Superior temporal gyrus (tissue), 1 donor: ENCODE measurements at regions not wholly inside any gene's neighbourhood (a gene's known extent, or its start where the extent isn't known, plus 50 kb on each side); places are given as distances from the start of the nearest gene placed in this dataset.
"Not testable (repeated sequence)": the region's sequence is repeated elsewhere in the genome, so short reads cannot be mapped to it uniquely, and the experiment has no call there.

ENCODE experiments used
- DNase-seq: peaks from one replicate; pipeline ENCODE4 v3.0.0-alpha.2; 2016; ENCODE audit errors: extremely low spot score

GRCh38 chr7:101708223-101708622 lies 79.1 kb upstream of the MYL10 start:
- DNase-seq = no peak

DNA sequence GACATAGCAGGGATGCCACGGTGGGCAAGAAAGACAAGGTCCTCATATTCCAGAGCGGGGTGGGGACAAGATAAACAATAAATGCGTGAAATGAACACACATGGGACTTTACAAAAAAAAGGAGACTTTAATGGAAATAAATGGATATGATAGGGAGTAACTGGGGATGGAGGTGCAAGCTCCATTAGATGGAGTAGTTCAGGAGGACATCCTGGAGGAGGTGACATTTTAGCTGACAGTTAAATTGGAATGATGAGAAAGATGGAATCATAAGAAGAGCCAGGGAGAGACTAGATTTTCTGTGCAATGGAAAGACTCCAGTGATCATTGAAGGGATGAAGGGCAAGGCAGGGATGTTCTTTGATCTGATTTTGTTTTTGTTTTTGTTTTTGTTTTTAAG lies 83.6 kb upstream of the MYL10 start:
- DNase-seq = no peak

DNA sequence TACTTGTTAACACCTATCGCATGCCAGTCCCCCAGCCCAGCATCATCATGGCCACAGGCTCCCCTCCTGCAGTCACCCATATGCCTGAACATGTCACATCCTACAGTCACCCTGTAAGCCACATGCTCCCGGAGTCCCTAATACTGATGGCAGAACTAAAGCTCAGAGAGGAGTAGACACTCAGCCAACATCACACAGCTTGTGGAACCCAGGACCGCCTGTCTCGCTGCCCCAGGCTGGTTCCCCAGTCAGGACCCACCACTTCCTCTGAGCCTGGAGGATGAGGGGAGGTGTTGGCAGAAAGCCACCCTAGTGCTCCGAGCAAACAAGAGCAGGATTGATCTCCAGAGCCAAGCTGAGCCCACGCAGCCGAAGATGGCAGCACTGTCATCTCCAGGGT lies 85.0 kb upstream of the MYL10 start:
- DNase-seq = no peak

- DNase-seq = no peak
These were observed 88.7 kb upstream of the MYL10 start for GRCh38 chr7:101717628-101718357.

DNA sequence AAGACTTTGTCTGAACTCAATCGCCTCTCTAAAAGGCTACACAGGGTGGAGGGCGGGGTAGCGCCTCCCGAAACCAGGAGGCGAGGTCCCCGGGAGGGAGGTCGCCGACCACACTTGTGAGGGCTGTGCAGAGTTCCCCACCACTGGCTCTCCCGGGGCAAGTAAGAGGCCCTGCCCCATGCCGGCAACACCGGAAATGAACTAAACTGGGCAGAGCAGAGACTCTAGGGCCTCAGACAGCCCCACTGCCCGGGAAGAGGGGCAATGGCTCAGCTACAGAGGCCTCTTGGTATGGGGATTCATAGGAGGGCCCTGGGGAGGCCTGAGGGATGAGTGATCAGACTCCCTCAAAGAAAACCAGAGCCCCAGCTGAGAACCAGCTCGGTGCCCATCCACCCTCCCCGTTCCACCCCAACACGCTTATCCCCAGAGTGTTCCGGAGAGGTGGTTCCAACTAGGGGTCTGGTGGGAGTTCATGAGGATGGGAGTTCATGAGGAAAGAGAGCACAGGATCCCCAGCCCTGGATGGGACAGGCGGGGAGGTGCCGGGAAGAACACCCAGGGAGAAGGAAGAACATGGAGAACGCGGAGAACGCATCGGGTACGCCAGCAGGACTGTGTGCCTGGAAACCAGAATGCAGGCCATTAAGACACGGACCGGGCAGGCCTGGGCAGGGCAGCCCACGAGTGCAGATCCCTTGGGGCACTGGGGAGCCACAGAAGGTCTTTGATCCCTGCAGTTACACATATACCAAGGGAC lies 89.4 kb upstream of the MYL10 start:
- DNase-seq = no peak

DNA sequence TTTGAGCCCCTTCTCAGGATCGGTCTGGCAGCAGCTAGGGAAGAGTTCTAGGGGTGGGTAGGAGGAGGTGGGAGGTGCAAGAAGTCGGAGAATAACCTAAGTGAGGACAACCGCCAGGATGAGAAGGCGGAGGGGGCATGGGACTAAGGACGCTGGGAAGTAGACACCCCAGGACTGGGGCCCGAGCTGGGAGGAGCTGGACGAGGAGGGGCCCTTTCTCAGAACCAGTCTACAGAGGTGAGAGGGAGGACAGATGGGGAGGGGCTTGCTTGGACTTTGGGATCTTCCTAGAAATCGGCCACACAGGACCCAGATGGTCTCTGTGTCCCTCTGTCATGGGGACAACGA lies 90.0 kb upstream of the MYL10 start:
- no peak for DNase-seq

- no peak for DNase-seq
These were observed 91.2 kb upstream of the MYL10 start for GRCh38 chr7:101720324-101720723.

- DNase-seq = no peak
These were observed 93.2 kb upstream of the MYL10 start for GRCh38 chr7:101722247-101722646.

GRCh38 chr7:101723835-101724234 lies 93.6 kb upstream of the CUX1 start:
- no peak for DNase-seq

DNA sequence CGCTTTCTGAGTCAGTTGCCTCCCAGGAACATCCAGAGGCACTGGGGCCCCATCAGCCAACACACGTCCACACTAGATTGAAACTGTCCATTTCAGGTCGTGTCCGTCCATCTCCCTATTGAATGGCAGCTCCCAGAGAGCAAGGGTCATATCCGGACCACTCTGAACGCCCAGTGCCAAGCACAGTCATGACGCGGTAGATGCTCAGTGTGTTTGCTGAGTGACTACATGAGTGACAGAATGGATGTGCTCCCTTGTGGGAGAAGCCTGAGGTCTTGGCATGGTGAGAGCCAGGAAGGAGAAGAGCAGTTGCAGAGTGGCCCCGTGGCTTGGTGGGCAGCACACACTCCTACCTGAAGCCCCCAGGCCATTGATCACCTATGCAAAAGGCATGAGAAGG lies 92.5 kb upstream of the CUX1 start:
- no peak for DNase-seq

DNA sequence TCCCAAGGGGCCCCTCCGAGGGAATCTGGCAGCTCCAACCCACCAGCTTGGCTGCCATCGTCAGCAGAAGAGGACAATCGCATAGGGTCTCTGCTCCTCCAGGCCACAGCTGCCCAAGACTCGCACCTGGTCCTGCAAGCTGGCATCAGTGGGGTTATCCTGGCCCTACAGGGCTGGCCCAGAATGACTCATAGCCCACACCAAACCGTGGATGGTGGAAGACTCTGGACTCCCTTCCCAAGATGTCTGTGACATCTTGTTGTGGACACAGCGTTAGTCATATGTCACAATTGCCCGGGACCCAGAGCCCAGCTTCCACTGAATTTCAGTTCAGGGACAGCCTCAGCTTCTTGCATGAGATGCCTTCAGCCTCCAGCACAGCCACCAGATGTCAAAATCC lies 91.5 kb upstream of the CUX1 start:
- DNase-seq = no peak

DNA sequence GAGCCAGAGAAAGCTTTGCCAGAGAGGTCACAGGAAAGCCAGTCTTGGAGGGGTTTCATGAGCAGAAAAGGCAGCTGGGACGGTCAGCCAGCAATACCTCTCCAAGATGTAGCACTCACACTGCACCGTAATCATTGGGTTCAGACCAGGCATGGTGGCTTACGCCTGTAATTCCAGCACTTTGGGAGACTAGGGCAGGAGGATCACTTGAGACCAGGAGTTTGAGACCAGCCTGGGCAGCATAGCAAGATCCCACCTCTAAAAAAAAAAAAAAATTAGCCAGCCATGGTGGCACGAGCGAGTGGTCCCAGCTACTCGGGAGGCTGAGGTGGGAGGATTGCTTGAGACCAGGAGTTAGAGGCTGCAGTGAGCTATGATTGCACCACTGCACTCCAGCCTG lies 90.2 kb upstream of the CUX1 start:
- no peak for DNase-seq

- no peak for DNase-seq
These were observed 89.3 kb upstream of the CUX1 start for GRCh38 chr7:101728128-101728527.

GRCh38 chr7:101728873-101729240 lies 88.6 kb upstream of the CUX1 start:
- DNase-seq = not testable (repeated sequence)

- no peak for DNase-seq
These were observed 88.1 kb upstream of the CUX1 start for GRCh38 chr7:101729241-101729883.

DNA sequence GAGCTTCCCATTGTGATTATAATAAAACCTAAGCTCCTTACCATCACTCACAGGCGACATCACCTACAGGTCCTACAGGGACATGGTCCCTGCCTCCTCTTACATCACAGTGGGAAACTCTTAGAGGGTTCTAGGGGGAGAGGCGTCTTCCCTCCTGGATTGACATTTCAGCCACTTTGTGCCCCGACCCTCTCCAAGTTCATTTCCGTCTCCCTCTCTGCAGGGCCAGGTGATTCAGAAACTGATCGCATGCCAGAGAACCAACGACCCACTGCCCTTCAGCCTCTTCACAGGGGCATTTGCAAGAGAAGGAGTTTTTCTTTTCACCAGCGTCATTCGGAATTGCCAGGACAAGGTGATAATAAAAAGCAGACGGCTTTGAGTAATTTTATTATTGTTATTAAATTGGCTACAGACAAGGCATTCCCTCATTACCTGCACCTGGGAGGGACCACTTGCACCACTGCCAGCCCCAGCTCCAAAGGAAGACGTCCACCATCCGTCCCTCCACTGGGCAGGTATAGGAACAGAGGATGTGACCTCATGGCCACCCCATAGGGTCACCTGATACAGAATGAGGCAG lies 85.8 kb upstream of the CUX1 start:
- no peak for DNase-seq

- DNase-seq = no peak
These were observed 83.5 kb upstream of the CUX1 start for GRCh38 chr7:101733713-101734475.

- no peak for DNase-seq
These were observed 81.3 kb upstream of the CUX1 start for GRCh38 chr7:101736084-101736483.

DNA sequence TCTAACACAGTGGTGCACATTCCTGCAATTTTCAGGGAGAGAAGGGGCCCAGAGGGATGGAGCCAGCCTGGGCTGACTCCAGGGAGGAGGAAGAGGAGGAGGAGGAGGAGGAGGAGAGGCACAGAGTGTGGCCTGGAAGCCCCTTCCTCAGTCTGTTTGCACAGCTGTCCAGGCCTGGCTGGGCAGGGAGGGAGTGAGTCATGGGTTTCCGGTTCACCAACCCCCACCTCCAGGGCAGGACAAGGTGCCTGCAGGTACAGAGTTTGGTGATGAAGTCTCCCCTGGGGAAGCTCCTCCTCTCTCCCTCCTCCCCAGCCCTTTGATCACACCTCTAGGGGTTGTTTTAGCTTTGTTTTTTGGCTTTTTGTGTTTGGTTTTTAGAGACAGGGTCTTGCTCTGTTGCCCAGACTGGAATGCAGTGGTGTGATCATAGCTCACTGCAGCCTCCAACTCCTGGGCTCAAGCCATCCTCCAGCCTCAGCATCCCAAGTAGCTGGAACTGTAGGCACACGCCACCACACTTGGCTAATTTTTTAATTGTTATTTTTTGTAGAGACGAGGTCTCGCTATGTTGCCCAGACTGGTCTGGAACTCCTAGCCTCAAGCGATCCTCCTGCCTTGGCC lies 77.5 kb upstream of the CUX1 start:
- DNase-seq = no peak

- no peak for DNase-seq
These were observed 76.3 kb upstream of the CUX1 start for GRCh38 chr7:101740981-101741725.
